VCaP (cell line): ENCODE measurements at regions not wholly inside any gene's neighbourhood (a gene's known extent, or its start where the extent isn't known, plus 50 kb on each side); places are given as distances from the start of the nearest gene placed in this dataset.

Experiments used
- H3K27ac ChIP-seq: fragments of 450-650 bp; 2 replicates; pipeline ENCODE4 v1.5.1; 2017
- TF ChIP-seq, protein P1 (sequence below): fragments of 450-650 bp; conservative IDR thresholded peaks from 2 replicates; pipeline ENCODE4 v1.5.1; 2017; ENCODE audit warnings: mild to moderate bottlenecking, moderate library complexity

DNA sequence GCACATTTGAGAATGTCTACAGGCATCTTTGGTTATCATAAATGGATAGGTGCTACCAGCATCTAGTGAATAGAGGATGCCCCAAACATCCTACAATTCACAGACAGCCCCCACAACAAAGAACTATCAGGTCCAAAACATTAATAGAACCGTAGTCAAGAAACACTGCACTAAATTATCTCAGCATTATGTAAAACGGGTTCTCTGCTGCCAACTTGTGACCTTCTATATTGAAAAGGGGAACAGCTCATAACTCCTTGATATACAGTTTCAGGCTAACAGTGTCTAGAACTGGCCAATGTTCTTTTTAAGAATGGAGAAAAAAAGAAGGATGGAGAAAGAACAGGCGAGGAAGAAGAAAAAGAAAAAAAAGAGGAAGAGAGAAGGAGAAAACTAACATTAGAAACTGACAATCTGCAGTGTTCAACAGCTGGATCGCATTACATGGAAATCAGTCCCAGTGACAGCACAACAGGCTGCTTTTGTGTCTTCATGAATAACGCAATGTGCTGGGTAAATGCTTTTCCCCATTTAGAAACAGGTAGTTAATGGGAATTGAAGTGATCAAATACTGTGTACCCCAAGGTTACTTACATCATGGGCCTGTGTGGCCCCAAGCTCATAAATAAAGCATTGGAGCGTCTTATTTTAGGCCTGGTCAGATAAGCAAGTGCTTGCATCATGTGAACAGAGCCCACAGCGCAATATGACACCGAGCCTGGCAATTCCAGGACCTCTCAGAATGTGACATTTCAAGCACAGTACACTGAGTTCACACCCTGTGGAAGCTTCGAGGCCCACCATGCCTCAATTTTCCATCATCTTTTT is 339.5 kb downstream of the DHX15 start:
- TF ChIP-seq, protein P1, sequence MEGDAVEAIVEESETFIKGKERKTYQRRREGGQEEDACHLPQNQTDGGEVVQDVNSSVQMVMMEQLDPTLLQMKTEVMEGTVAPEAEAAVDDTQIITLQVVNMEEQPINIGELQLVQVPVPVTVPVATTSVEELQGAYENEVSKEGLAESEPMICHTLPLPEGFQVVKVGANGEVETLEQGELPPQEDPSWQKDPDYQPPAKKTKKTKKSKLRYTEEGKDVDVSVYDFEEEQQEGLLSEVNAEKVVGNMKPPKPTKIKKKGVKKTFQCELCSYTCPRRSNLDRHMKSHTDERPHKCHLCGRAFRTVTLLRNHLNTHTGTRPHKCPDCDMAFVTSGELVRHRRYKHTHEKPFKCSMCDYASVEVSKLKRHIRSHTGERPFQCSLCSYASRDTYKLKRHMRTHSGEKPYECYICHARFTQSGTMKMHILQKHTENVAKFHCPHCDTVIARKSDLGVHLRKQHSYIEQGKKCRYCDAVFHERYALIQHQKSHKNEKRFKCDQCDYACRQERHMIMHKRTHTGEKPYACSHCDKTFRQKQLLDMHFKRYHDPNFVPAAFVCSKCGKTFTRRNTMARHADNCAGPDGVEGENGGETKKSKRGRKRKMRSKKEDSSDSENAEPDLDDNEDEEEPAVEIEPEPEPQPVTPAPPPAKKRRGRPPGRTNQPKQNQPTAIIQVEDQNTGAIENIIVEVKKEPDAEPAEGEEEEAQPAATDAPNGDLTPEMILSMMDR, result no peak
- H3K27ac ChIP-seq, result no peak overlapping the region

DNA sequence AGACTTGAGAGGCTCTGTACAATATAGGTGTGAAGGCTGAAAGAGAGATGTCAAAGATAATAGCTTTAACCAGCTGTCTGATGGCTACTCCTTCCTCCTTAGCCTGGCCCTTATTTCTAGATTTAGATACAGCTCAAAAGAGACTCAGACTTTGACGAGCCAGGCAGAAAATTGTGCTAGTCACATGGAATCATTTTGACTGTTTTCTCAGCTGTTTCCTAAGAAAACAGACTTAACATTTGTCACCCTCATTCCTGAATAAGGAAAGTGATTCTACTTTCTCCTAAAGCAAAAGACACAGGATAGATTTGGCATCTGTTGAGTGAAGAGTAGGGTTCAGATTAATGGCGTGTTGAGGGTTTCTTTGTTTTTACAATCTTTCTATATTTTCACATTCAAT is 340.7 kb downstream of the DHX15 start:
- TF ChIP-seq, protein P1, result no peak
- H3K27ac ChIP-seq, result no peak overlapping the region

DNA sequence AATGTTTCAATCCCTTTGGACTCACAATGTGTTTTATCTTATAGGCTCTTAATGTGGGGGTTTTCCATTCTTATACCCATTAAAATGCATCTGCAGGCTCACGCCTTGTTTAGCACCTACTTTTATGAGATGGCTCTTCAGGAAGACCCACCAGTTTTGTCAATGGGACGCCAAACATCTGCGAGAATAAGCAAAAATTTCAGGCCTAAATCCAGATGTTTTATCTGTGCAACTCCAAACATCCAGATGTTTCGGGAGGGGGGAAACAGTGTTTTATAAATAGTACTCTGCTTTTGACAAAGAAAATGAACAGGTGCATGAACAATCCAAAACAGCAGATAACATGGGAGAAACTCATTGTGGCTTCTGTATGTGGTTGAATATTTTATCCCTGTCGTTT is 342.8 kb downstream of the DHX15 start:
- TF ChIP-seq, protein P1, result no peak
- no peak overlapping the region for H3K27ac ChIP-seq

DNA sequence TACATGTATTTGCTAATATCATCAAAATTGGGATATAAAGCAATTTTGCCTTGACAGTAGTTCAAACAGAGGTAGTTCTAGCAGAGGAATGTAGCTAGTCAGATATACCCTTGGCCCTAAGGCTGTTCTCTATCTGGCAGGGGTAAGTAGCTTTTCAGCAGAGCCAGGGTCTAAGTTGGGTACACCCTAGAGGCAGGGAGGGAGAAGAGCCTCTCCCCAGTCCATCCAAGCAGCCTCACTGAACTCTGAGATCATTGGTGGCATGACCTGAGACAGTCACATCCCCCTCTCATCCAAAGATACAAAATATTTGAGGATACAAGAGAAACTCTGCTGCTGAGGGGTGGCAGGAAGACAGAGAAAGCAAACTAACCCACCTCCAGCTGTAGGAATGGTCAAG is 343.7 kb downstream of the DHX15 start:
- no peak overlapping the region for H3K27ac ChIP-seq
- TF ChIP-seq, protein P1, result no peak

DNA sequence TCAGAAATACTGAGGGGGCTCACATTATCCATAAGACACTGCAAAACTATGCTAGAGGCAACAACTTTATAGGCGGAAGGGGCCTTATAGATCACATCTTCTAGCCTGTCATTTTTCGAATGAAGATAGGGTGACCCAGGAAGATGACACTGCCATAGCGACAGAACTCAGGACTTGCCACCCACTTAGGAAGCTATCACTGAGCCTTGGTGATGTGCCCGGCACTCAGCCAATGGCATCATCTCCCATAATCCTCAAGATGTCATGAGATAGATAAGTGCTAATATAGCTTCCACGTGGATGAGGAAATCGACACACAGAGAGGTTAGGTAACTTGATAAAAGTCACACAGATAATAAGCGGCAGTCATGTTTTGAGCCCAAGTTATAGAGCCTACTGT is 346.6 kb downstream of the DHX15 start:
- TF ChIP-seq, protein P1, result no peak
- no peak overlapping the region for H3K27ac ChIP-seq

DNA sequence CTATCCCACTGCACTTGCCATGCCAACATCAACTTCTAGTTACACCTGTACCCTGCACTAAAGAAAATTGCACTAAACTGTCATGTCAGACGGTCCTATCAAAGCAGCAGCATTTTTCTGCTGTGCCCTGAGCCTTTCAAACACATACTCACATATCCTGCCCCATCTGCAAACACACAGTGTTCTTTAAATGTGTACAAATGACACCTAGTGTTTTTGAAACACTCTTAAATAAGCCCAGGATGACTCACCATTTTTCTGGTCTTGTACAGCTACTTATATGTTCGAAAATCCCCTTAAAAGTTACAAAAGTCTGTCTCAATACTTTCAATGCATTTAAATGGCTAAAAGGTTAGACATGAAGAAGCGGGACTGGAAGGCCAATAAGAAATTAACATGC is 346.7 kb upstream of the PPARGC1A start:
- H3K27ac ChIP-seq, result no peak overlapping the region
- TF ChIP-seq, protein P1, result no peak

DNA sequence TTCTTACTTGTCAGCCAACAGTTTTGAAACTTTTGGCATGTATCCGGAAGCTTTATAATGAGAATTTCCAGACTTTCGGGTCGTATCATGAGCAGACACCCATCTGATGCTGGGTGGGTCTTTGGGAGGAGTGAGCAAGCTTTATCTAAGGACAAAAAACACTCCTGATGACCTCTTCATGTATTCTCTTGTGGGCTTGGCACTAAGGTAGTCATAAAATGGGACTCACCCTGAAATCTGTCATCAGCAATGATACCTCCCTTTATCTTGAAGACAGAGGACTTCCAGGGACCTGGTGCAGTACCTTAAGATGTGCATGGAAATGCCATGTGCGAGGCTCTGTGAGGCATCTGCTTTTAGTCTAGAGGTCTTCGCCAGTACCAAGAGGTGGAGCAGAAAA is 346.3 kb upstream of the PPARGC1A start:
- TF ChIP-seq, protein P1, result no peak
- no peak overlapping the region for H3K27ac ChIP-seq
